ENCODE measurements at regions not wholly inside any gene's neighbourhood (a gene's known extent, or its start where the extent isn't known, plus 50 kb on each side); places are given as distances from the start of the nearest gene placed in this dataset.

DNA sequence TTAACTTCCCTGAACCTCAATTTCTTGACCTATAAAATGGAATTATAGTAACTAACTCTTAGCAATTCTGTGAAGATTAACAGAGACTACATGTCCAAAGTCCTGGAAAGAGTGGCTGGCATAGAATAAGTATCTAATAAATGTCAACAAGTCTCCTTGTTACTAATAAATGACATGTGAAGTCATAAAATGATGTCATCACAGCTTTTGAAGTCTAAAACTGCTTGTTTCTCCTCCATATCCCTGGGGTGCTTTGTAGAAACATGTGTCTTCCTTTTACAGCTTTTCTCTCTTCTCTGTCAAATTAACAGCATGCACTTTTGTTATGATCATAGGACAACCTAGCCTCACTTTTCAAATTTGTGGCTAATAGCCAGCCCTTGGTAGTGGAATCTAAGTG, 510.2 kb downstream of the NTRK3 start:
- no peak for TF ChIP-seq POLR2A (IDR thresholded peaks at IDR 0.05)
- TF ChIP-seq, protein P1, sequence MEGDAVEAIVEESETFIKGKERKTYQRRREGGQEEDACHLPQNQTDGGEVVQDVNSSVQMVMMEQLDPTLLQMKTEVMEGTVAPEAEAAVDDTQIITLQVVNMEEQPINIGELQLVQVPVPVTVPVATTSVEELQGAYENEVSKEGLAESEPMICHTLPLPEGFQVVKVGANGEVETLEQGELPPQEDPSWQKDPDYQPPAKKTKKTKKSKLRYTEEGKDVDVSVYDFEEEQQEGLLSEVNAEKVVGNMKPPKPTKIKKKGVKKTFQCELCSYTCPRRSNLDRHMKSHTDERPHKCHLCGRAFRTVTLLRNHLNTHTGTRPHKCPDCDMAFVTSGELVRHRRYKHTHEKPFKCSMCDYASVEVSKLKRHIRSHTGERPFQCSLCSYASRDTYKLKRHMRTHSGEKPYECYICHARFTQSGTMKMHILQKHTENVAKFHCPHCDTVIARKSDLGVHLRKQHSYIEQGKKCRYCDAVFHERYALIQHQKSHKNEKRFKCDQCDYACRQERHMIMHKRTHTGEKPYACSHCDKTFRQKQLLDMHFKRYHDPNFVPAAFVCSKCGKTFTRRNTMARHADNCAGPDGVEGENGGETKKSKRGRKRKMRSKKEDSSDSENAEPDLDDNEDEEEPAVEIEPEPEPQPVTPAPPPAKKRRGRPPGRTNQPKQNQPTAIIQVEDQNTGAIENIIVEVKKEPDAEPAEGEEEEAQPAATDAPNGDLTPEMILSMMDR (IDR thresholded peaks at IDR 0.05 in 8 of 11, conservative IDR thresholded peaks at IDR 0.05 in 3 of 11) = no peak
